ENCODE measurements at regions not wholly inside any gene's neighbourhood (a gene's known extent, or its start where the extent isn't known, plus 50 kb on each side); places are given as distances from the start of the nearest gene placed in this dataset.
"Not testable (repeated sequence)": the region's sequence is repeated elsewhere in the genome, so short reads cannot be mapped to it uniquely, and the experiment has no call there.

- not testable (repeated sequence) for TF ChIP-seq EZH2 (IDR thresholded peaks at IDR 0.05); POLR2AphosphoS5 (IDR thresholded peaks at IDR 0.05; ENCODE audit: borderline replicate concordance, low read depth, low read length); FOXP2 (optimal IDR thresholded peaks at IDR 0.05; ENCODE audit: control extremely low read depth, extremely low read length, insufficient read depth)
Measured at GRCh38 chr2:84168552-84168951, 290.5 kb downstream of the SUCLG1 start.

Measured in SK-N-MC (cell line).